ENCODE measurements at regions not wholly inside any gene's neighbourhood (a gene's known extent, or its start where the extent isn't known, plus 50 kb on each side); places are given as distances from the start of the nearest gene placed in this dataset.
A peak's percentile ranks its signal among the peaks of the same experiment; 100 is the strongest.

DNA sequence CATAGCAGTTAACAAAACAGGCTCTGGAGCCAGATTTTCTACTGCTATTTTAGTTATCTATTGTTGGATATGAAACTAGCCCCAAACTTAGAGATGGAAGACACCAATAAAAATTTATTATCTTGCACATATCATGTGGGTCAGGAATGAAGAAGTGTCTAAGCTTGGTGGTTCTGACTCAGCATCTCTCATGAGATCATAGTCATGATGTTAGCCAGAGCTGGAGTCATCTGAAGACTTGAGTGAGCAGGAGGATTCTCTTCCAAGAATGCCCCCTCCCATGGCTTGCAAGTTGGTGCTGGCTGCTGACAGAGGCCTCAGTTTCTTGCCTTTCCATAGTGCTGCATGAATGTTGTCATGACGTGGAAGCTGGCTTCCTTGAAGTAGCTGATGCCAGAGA is 68.2 kb upstream of the TAPT1 start:
- Histone ChIP-seq H3K4me1 (replicated peaks in 1 of 2; ENCODE audit: control insufficient read depth in 2 of 2, insufficient read depth in 2 of 2, low read length in 2 of 2) (no peaks in the 10 kb centered on the region), H3K27ac (ENCODE audit: extremely low read depth, low read depth, low read length) (no peak overlapping the region), H2AFZ (ENCODE audit: low read depth, low read length) (no peak overlapping the region), H3K79me2 (ENCODE audit: control insufficient read depth, insufficient read depth, low read length) (no peaks in the 10 kb centered on the region), H3K27me3 (ENCODE audit: control insufficient read depth in 2 of 2, insufficient read depth in 2 of 2, low read length in 2 of 2) (no peaks in the 10 kb centered on the region), H3K9me1 (ENCODE audit: control insufficient read depth, insufficient read depth, low read length) (no peaks in the 10 kb centered on the region), H3K9ac (ENCODE audit: insufficient read depth in 1 of 2, low read depth in 2 of 2, low read length in 2 of 2) (no peak overlapping the region), H3K36me3 (ENCODE audit: control insufficient read depth, insufficient read depth, low read length) (no peaks in the 10 kb centered on the region), H3K9me3 (replicated peaks; ENCODE audit: control insufficient read depth, insufficient read depth, low read depth, low read length) (no peaks in the 10 kb centered on the region), H4K20me1 (replicated peaks; ENCODE audit: control insufficient read depth, insufficient read depth, low read length) (no peaks in the 10 kb centered on the region), H3K4me3 (no peak overlapping the region), H3K4me2 (ENCODE audit: insufficient read depth, low read length) (no peak overlapping the region)
- intact Hi-C loops (cut with micrococcal nuclease) = loop anchor here (5.0 kb wide), 1 partner anchor 1028 kb away; no protein-coding TSS in a partner anchor
- no TSS peak for BruUV-seq (replicated peaks)
- ChIA-PET POLR2A (interaction anchor here (0.6 kb wide), 2 partner anchors 33 to 966 kb away, joined by 3 read pairs; no protein-coding TSS in a partner anchor), CTCF (ENCODE audit: low intra/inter-chr PET ratio) (no interaction called here)
- FAIRE-seq (peak; percentile 57), DNase-seq (ENCODE audit: extremely low read depth in 1 of 4, low spot score in 3 of 4) (no peak), ATAC-seq (no peak)
- no peak for TF ChIP-seq BRD9 (IDR thresholded peaks at IDR 0.05; ENCODE audit: low read depth, partially characterized antibody)
- no peak for TF ChIP-seq EHMT2 (IDR thresholded peaks at IDR 0.05)
- TF ChIP-seq, protein P1, sequence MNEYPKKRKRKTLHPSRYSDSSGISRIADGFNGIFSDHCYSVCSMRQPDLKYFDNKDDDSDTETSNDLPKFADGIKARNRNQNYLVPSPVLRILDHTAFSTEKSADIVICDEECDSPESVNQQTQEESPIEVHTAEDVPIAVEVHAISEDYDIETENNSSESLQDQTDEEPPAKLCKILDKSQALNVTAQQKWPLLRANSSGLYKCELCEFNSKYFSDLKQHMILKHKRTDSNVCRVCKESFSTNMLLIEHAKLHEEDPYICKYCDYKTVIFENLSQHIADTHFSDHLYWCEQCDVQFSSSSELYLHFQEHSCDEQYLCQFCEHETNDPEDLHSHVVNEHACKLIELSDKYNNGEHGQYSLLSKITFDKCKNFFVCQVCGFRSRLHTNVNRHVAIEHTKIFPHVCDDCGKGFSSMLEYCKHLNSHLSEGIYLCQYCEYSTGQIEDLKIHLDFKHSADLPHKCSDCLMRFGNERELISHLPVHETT (CRISPR knock-in tag; conservative IDR thresholded peaks at IDR 0.05 in 1 of 2, IDR thresholded peaks at IDR 0.05 in 1 of 2) = no peak
- TF ChIP-seq KDM5B (IDR thresholded peaks at IDR 0.05; ENCODE audit: insufficient replicate concordance, low read depth, low read length) = no peak
- no peak for TF ChIP-seq RAD21 (CRISPR knock-in tag; conservative IDR thresholded peaks at IDR 0.05 in 1 of 2, IDR thresholded peaks at IDR 0.05 in 1 of 2)
- peak; percentile 35; the same call in 1 of the 2 replicates for TF ChIP-seq ZNF316 (IDR thresholded peaks at IDR 0.05)
- peak; percentile 19; the same call in 1 of the 2 replicates for TF ChIP-seq C11orf30 (IDR thresholded peaks at IDR 0.05; ENCODE audit: low read depth)
- TF ChIP-seq HNRNPH1 (optimal IDR thresholded peaks at IDR 0.05; ENCODE audit: low read depth, low read length) = no peak
- no peak for TF ChIP-seq RBM14 (IDR thresholded peaks at IDR 0.05; ENCODE audit: borderline replicate concordance, insufficient read depth, low read depth, low read length)
- TF ChIP-seq, protein P2, sequence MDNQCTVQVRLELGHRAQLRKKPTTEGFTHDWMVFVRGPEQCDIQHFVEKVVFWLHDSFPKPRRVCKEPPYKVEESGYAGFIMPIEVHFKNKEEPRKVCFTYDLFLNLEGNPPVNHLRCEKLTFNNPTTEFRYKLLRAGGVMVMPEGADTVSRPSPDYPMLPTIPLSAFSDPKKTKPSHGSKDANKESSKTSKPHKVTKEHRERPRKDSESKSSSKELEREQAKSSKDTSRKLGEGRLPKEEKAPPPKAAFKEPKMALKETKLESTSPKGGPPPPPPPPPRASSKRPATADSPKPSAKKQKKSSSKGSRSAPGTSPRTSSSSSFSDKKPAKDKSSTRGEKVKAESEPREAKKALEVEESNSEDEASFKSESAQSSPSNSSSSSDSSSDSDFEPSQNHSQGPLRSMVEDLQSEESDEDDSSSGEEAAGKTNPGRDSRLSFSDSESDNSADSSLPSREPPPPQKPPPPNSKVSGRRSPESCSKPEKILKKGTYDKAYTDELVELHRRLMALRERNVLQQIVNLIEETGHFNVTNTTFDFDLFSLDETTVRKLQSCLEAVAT (IDR thresholded peaks at IDR 0.05) = no peak
- peak; percentile 54 for TF ChIP-seq NFE2 (IDR thresholded peaks at IDR 0.05; ENCODE audit: low read depth)
- WGBS (ENCODE audit: insufficient coverage, low coverage, missing lambda C conversion rate) = 0% methylated on average over 1 of the region's 1 CpG
- in situ Hi-C loops (cut with MboI) = loop anchor here (10.0 to 25.0 kb wide), 2 partner anchors 160 to 1043 kb away; no protein-coding TSS in a partner anchor
